ENCODE measurements at regions not wholly inside any gene's neighbourhood (a gene's known extent, or its start where the extent isn't known, plus 50 kb on each side); places are given as distances from the start of the nearest gene placed in this dataset.
"Not testable (repeated sequence)": the region's sequence is repeated elsewhere in the genome, so short reads cannot be mapped to it uniquely, and the experiment has no call there.

DNA sequence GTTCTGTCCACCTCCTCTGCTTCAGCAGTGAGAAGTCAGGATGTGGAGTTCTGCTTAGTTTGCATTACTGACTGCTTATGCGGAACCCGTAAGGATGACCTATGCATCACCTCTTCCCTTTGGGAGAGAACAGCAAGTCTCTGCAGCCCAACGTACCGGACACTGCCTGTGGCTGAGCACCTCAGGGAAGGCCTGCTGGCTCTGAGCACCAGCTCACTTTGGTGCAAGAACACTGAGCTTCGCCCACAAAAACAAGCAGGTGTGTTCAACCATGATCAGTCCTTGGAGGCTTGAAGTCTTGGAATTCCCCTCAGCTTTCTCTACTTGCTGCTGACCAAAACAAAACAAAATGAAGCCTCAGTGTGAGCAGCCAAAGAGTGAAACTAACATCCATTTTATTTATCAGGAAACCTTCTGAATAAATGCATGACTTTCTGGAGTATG lies 52.7 kb upstream of the NCK2 start:
- DNase-seq, result no peak

DNA sequence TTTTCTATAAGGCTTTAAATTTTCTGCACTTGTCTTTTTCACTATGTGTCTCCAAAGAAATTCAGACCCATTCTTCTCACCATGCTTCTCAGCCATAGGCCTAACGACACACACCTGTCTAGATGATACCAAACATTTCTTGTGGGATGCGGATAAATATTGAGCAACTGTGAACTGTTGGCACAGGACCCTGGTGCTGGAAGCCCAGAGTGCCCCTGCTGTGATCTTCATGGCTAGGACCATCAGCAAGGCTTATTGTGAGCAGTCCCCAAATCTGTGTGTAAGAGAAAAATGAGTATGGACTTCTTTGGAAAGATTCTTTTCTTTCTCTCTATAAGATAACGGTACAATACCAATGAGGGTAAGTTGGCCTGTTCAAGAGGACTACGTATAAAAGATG lies 54.1 kb upstream of the NCK2 start:
- DNase-seq, result no peak

- DNase-seq, result no peak
Measured at GRCh38 chr2:105689484-105689883, 55.2 kb upstream of the NCK2 start.

DNA sequence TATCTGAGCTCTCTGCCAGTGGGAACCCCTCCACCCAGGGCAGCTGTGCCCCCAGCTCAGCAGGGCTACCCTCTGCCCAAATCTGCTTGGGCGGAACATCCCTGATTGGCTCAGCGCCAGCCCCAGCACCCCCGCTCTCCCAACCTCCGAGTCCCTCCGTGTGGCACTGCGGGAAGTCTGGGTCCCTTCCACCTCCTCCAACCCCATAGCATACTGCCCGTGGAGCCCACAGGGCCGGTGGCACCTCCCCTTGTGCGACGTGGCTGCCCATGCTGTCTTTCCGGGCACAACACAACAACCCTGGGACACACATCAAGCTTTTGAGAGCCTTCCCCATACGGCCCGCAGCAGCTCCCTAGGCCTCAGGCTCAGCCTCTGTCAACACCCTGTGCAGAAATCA lies 55.8 kb upstream of the NCK2 start:
- DNase-seq, result no peak

DNA sequence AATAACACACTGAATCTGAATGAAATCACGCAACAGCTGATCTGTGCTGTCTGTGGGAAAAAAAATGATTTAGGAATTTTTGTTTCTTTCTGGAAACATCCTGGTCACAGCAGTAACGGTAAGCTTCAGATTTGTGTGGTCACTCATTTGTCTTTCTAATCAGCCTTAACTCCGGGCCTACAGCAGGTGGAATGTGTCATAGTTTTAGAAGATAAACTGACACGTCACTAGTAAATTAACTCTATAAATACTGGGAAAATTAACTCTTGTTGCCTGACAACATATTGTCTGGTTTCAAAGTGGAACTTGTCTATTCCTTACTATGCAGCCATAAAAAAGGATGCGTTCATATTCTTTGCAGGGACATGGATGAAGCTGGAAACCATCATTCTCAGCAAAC lies 58.1 kb upstream of the NCK2 start:
- DNase-seq, result no peak

DNA sequence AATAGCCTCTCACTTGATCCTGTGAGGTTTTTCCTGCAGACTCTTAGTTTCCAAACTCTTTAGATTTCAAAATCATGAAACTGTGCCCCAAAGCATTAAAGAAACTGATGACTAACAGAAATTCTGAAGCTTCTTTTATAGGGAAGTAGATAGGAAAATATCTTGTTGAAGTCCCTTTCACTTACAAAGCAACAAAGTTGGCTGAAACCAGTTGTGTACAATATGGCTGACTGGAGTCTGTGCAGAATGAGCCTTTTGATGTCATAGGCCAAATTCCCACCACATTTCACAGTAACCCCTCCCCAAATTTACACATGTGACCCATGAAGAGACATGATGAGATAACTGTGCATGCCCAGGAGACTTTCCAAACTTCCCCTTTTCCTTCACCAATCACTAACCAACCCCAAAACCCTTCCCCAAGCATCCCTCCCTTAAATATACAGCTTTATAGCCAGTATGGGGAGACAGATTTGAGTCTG lies 61.7 kb upstream of the NCK2 start:
- DNase-seq, result no peak

DNA sequence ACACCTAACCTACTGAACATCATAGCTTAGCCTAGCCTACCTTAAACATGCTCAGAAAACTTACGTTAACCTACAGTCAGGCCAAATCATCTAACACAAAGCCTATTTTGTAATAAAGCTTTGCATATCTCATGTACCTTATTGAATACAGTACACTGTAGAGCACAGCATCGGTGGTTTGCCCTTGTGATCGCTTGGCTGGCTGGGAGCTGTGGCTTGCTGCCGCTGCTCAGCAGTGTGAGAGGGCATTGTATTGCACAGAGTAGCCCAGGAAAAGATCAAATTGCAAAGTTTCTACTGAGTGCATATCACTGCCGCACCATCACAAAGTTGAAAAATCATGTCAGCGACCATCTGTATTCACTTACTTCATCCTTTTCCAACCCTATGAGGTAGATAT lies 62.3 kb upstream of the NCK2 start:
- DNase-seq, result no peak

- DNase-seq, result no peak
Measured at GRCh38 chr2:105681927-105682326, 62.8 kb upstream of the NCK2 start.

DNA sequence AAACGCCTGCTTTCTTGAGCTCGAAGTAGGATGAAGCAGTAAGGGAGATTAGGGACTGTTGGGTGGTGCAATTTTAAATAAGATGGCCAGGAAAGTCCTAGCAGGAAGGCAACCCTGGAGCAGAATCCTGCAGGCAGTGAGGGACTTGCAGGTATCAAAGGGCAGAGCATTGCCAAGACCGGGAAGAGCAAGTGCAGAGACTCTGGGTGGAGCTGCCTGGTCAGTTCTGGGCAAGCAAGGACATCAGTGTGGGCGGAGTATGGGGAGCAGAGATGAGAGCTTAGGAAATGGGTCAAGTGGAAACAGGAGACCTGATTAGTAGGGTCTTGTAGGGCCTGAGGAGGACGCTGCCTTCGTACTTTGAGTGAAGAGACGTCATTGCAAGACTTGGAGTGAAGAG lies 64.4 kb upstream of the NCK2 start:
- no peak for DNase-seq

- DNase-seq, result no peak
Measured at GRCh38 chr2:105678346-105678745, 66.4 kb upstream of the NCK2 start.

DNA sequence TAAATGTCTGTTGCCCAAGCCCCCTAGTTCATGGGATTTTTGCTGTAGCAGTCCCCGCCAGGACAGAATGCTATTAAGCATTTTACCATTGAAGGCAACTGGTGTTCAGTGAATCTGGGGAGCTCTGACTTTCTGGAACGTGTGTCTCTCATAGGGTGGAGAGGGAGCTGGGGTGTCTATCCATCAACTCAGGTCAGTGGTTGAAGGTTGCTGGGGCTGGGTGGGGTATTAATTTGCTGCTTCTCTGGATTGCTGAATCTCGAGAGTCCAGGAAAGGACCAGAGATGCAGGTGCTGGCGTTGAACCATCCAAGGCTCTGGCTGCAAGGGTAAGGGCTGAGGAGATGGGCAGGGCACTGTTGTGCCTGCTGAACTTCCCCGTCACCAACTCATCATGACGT lies 66.8 kb upstream of the NCK2 start:
- DNase-seq, result no peak

GRCh38 chr2:105675841-105676240 lies 68.9 kb upstream of the NCK2 start:
- no peak for DNase-seq

DNA sequence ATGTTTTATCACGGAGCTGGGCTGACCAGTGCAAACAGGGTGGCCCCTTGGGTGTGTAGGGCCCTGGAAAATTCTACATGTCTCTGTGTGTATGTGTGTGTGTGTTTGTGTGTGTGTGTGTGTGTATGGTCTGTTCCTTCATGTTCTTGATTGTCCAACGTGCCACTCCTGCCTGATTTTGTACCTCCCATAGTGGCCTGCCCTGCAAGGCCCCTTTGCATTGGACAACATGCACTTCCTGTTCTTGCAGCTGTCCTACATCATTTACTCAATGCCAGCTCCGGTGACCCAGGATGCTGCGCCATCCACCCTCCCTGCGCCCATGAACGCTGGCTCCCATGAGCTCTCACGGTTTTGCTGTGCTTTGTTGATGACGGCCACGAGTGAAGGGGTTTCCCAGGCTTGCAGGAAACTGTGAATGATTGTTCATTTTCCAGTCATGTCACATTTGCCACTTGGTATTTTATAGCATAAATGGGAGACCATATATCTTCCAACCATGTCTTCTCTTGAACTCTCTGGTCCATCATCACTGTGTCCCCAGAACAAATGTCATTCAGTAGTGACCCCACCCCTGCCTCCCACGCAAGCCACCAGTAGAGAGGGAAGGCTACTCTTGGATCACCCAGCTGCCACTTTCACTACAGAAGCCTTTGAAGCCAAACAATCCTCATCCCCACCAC lies 69.7 kb upstream of the NCK2 start:
- no peak for DNase-seq

DNA sequence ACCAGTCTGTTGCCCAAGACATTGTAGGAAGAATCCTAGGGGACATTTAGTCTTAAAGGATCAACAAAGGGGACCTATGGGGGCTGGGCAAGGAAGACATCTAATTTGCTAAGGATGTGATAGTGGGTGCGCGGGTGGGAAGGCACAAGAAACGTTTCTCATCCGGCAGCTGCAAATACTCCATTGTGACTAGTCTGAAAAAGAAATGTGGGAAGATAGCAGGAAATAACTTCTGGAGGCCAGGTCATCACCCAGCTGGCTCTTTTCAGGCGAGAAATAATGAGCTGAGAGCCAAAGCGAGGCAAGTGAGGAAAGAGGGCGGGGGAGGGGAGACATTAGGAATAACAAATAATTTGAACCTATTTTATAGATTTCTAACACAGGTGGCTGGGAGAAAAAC lies 70.3 kb upstream of the NCK2 start:
- DNase-seq, result no peak

DNA sequence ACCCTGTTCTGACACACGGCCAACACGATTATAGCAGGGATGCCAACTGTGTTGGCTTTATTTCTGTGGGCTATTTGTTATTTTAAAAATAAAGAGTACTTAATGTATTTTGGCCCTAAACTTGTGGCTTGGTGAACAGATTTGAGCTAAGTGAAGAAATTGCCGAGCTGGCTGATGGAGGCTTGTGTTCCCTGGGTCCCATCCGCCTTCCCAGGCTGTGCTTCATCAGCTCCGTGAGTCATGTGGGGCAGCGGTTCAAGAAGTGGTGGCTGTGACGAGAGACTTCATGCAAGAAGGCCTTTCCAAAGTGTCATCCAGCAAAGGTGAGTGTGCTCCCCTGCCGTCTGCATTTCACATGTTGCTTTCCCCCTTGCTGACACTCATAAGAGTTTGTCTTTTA lies 73.6 kb upstream of the NCK2 start:
- DNase-seq, result no peak

DNA sequence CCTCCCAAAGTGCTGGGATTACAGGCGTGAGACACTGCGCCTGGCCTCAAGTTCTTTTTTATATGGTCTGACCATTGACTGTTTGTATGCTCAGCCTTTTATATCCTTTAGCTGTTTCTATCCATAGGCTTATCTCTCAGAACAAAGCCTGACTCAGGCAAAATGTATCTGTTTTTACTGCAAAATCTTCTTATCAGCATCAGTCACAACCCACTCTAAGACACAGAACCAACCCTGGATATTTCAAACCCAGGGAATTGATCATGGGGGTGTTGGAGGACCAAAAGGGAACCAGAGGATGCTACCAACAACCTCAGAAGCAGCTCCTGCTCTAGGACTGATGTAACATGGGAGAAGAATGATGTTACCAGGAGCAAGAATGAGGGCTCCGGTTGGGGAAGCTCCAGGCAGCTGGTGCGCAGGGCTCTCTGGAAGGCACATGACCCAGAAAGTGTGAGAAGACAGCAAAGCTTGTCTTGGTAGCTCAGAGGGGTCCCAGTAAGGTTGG lies 75.3 kb upstream of the NCK2 start:
- no peak for DNase-seq

DNA sequence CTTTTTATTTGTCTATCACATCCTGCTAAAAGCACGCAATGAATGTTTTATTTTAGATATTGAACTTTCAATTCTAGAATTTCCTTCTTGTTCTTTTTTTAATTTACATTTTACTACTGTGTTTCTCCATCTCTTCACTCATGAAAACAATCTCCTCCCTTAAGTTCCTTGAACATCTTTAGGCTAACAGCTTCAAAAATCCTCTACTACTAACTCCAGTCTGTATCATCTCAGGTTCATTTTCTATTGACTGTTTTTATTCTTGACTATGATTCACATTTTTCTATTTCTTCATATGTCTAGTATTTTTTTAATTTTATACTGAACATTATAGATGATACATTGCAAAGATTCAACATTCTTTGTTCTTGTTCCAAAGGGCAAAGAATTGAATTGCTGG lies 79.2 kb upstream of the NCK2 start:
- DNase-seq, result no peak

DNA sequence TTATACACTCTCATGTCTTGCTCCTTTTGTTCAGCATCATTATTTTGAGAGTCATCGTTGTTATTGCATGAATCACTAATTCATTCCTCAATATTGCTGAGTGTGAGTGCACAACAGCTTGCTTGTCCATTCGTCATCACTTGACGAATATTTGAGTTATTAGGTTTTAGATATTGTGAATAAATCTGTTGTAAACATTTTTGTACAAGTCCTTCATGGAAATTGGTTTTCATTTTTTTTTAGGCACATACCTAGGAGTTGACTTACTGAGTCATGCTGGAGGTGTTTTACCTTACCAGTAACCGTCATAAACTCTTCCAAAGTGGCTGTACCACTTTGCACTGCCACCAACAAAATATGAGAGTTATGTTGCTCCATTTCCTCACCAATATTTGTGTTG lies 84.2 kb upstream of the NCK2 start:
- no peak for DNase-seq

DNA sequence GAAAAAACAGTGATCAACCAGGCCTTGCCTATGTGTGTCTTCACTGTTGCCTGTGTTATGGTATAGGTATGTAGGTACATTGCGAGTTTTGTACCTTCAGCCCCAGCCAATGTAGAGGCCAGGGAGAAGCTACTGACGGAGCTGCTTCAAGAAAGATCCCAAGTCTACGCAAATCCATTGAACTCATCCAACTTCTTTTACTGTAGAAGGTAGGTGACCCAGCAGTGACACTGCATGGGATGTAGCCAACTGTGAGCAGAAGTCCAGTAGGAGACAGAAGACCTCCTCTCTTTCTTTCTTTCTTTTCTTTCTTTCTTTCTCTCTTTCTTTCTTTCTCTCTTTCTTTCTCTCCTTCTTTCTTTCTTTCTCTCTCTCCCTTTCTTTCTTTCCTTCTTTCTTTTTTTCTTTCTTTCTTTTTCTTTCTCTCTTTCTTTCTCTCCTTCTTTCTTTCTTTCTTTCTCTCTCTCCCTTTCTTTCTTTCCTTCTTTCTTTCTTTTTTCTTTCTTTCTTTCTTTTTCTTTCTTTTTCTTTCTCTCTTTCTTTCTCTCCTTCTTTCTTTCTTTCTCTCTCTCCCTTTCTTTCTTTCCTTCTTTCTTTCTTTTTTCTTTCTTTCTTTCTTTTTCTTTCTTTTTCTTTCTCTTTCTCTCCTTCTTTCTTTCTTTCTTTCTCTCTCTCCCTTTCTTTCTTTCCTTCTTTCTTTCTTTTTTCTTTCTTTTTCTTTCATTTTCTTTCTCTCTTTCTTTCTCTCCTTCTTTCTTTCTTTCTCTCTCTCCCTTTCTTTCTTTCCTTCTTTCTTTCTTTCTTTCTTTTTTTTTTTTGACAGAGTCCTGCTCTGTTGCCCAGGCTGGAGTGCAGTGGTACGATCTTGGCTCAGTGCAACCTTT lies 88.7 kb upstream of the NCK2 start:
- DNase-seq, result not testable (repeated sequence)

DNA sequence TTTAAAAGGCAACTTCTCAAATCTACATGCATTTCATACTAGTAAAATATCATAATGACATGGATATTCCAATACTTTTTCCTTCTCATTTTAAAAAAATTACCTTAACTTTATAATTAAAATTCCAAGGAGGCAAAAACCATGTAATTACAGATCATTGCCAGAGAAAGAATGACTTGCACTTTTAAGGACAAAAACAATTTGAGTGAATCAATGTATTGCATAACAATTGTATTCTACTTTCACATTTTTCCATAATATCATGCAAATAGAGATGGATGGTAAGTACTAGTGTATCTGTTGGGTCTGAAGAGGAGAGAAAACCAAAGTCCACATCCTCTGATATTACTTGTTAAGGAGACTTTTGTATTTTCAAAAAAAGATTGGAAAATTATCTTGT lies 89.5 kb upstream of the NCK2 start:
- DNase-seq, result no peak

DNA sequence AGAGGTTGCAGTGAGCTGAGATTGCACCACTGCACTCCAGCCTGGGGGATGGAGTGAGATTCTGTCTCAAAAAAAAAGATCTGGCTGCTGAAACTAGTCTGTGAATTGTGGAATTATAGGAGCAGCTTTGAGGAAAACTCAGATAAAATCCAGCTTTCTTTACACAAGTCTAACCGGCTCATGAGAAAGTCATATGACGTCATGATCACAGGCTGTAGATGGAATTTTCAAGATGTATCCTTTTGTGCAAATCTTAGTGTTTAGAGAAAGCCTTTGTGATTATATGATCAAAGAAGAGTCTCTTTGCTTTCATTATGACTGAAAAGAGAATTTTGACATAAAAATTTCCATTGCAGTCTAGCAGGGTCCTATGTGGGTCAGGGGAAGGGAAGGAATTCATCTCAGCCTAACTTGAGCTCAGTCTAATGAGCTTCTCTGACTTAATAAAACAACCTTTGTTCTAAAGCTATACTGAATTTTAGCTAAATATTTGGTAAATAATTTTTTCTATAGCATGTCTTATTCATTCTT lies 90.2 kb upstream of the NCK2 start:
- no peak for DNase-seq

DNA sequence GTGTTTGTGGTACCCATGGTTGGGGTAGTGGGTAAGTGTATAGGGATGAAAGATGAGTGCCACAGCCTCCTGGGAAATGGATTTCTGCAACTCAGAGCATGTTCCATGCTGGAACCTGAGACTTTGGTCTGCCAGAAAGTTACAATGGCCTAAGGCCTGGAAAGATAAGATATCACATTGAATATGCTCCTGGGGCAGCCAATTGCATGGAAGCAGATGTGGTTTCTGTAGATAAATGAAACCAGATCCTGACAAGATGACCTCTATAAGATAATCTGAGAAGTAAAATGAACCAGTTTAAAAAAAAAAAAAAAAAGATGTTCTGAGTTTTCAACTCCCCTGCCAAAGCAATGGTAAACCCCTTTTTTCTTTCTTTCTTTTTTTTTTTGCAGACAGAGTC lies 91.4 kb upstream of the NCK2 start:
- no peak for DNase-seq

DNA sequence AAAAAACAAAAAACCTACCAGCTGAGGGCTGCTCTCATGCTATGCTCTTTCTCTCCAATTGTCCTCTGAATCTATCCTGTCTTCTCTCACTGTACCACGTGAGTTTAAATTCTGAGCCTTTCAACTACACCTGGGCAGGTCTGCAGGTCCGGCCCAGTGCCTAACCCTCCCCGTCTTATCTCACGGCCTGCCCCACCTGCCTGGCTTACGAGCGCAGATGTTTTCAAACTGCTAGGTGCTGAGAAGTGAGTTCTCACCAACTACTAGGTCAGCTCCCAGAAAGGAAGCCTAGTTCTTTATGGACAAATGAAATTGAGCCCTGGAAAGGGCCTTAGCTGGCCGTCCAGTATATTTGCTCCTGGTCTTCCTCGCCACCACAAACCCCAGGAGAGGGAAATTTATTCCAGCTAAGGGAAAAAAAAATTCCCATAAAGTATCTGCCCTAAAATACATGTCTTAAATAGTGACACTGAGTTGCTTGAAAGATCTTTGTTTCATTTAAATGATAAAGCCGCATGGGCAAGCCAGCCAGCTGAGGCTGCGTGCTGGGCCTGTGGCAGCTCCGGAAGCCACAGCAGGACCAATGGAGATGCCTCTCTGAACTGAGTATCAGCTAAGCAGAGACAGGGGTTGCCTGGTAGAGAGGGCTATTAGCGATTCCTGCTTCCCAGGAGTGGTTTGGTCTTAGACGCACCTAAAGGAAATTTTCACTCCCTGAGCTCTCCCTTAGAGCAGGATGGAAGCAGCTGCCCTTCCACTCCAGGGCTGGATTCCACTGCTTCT lies 92.5 kb upstream of the NCK2 start:
- no peak for DNase-seq
